ENCODE measurements at regions not wholly inside any gene's neighbourhood (a gene's known extent, or its start where the extent isn't known, plus 50 kb on each side); places are given as distances from the start of the nearest gene placed in this dataset.

- TF ChIP-seq POLR2A (IDR thresholded peaks at IDR 0.05; ENCODE audit: extremely low read depth, insufficient read length) (no peak), MAX (IDR thresholded peaks at IDR 0.05; ENCODE audit: low read depth, low read length) (no peak), MYC (IDR thresholded peaks at IDR 0.05; ENCODE audit: low read depth, low read length) (no peak)
- TF ChIP-seq, protein P1, sequence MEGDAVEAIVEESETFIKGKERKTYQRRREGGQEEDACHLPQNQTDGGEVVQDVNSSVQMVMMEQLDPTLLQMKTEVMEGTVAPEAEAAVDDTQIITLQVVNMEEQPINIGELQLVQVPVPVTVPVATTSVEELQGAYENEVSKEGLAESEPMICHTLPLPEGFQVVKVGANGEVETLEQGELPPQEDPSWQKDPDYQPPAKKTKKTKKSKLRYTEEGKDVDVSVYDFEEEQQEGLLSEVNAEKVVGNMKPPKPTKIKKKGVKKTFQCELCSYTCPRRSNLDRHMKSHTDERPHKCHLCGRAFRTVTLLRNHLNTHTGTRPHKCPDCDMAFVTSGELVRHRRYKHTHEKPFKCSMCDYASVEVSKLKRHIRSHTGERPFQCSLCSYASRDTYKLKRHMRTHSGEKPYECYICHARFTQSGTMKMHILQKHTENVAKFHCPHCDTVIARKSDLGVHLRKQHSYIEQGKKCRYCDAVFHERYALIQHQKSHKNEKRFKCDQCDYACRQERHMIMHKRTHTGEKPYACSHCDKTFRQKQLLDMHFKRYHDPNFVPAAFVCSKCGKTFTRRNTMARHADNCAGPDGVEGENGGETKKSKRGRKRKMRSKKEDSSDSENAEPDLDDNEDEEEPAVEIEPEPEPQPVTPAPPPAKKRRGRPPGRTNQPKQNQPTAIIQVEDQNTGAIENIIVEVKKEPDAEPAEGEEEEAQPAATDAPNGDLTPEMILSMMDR (IDR thresholded peaks at IDR 0.05; ENCODE audit: low read depth, low read length) = no peak
Observed at GRCh38 chr16:76755496-76755895, 435.5 kb upstream of the MON1B start.
